ENCODE measurements at regions not wholly inside any gene's neighbourhood (a gene's known extent, or its start where the extent isn't known, plus 50 kb on each side); places are given as distances from the start of the nearest gene placed in this dataset.

- no peak for DNase-seq (ENCODE audit: low read depth)
These were observed 59.8 kb upstream of the B3GAT1 start for GRCh38 chr11:134471716-134472455.

- DNase-seq (ENCODE audit: low read depth), result no peak
These were observed 59.2 kb upstream of the B3GAT1 start for GRCh38 chr11:134471087-134471715.

- no peak for DNase-seq (ENCODE audit: low read depth)
These were observed 58.2 kb upstream of the B3GAT1 start for GRCh38 chr11:134470238-134470637.

GRCh38 chr11:134469627-134470026 lies 57.6 kb upstream of the B3GAT1 start:
- no peak for DNase-seq (ENCODE audit: low read depth)

GRCh38 chr11:134468796-134469195 lies 56.8 kb upstream of the B3GAT1 start:
- no peak for DNase-seq (ENCODE audit: low read depth)

- no peak for DNase-seq (ENCODE audit: low read depth)
These were observed 56.1 kb upstream of the B3GAT1 start for GRCh38 chr11:134468081-134468668.

GRCh38 chr11:134466610-134467567 lies 54.8 kb upstream of the B3GAT1 start:
- DNase-seq (ENCODE audit: low read depth), result no peak

- no peak for DNase-seq (ENCODE audit: low read depth)
These were observed 54.1 kb upstream of the B3GAT1 start for GRCh38 chr11:134466156-134466555.

GRCh38 chr11:134464981-134465730 lies 53.1 kb upstream of the B3GAT1 start:
- no peak for DNase-seq (ENCODE audit: low read depth)

- DNase-seq (ENCODE audit: low read depth), result no peak
These were observed 52.2 kb upstream of the B3GAT1 start for GRCh38 chr11:134464196-134464595.

- no peak for DNase-seq (ENCODE audit: low read depth)
These were observed 51.7 kb upstream of the B3GAT1 start for GRCh38 chr11:134463716-134464115.

Data from stimulated activated CD4-positive, alpha-beta T cell treated with anti-CD3 and anti-CD28 coated beads, Interleukin-2, amount 100 ng/mL, for 4 hours (primary cell).